SK-N-SH (cell line): ENCODE measurements at regions not wholly inside any gene's neighbourhood (a gene's known extent, or its start where the extent isn't known, plus 50 kb on each side); places are given as distances from the start of the nearest gene placed in this dataset.

Experiments
- FOXM1 ChIP-seq: IDR thresholded peaks from 2 replicates; pipeline ENCODE4 v1.4.0; 2012; ENCODE audit warnings: low read depth, mild to moderate bottlenecking
- TF ChIP-seq, protein P1 (sequence below): IDR thresholded peaks from 2 replicates; pipeline ENCODE4 v1.4.0; 2012; ENCODE audit warnings: low read depth, borderline replicate concordance
- TF ChIP-seq, protein P2 (sequence below): fragments of 150-350 bp; IDR thresholded peaks from 2 replicates; pipeline ENCODE4 v1.6.1; 2016; ENCODE audit warnings: mild to moderate bottlenecking, low read depth, low read length

DNA sequence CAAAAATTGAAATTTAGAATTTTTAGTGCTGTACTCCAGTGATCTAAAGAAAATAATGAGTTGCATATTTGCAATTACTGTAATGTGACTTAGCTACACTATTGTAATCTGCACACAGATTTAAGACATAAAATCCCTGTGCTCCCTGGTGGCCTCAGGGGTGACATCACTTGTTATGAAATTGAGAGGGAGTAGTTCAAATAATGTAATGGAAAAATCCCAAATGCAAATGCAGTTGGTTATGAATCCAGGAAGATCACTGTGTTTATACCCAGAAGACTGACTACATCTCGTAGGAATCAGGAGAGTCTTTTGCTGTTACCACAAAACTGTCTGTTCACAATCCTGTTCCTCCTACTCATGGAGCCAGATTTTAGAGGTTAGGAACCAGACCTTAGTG, 178.7 kb upstream of the FBXL17 start:
- TF ChIP-seq, protein P1, sequence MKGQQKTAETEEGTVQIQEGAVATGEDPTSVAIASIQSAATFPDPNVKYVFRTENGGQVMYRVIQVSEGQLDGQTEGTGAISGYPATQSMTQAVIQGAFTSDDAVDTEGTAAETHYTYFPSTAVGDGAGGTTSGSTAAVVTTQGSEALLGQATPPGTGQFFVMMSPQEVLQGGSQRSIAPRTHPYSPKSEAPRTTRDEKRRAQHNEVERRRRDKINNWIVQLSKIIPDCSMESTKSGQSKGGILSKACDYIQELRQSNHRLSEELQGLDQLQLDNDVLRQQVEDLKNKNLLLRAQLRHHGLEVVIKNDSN = no peak
- no peak for TF ChIP-seq FOXM1
- TF ChIP-seq, protein P2, sequence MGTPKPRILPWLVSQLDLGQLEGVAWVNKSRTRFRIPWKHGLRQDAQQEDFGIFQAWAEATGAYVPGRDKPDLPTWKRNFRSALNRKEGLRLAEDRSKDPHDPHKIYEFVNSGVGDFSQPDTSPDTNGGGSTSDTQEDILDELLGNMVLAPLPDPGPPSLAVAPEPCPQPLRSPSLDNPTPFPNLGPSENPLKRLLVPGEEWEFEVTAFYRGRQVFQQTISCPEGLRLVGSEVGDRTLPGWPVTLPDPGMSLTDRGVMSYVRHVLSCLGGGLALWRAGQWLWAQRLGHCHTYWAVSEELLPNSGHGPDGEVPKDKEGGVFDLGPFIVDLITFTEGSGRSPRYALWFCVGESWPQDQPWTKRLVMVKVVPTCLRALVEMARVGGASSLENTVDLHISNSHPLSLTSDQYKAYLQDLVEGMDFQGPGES = no peak
